GM13977 (cell line): ENCODE measurements at regions not wholly inside any gene's neighbourhood (a gene's known extent, or its start where the extent isn't known, plus 50 kb on each side); places are given as distances from the start of the nearest gene placed in this dataset.
"Not testable (repeated sequence)": the region's sequence is repeated elsewhere in the genome, so short reads cannot be mapped to it uniquely, and the experiment has no call there.

Experiments used
- DNase-seq: peaks from one replicate; pipeline ENCODE4 v3.0.0; 2012; ENCODE audit warnings: low spot score
- CTCF ChIP-seq: IDR thresholded peaks from 2 replicates; pipeline ENCODE4 v1.5.1; 2012; ENCODE audit warnings: mild to moderate bottlenecking, control low read depth; ENCODE audit not compliant: insufficient read depth; ENCODE audit errors: extremely low read depth, missing control alignments
- in situ Hi-C: fragments of 300-500 bp; cut with MboI; formaldehyde crosslinking; loops from one replicate; pipeline ENCODE4 v1.12.0; 2022; ENCODE audit warnings: low sequenced_read_pairs, low pct_unique_long_range_greater_than_20kb, mixed read lengths, inconsistent platforms; ENCODE audit not compliant: unreplicated experiment

GRCh38 chrX:96538104-96538725 lies 146.4 kb upstream of the DIAPH2 start:
- no peak for DNase-seq
- in situ Hi-C loops: no loop called here
- TF ChIP-seq CTCF: no peak

GRCh38 chrX:96540111-96540631 lies 144.5 kb upstream of the DIAPH2 start:
- no peak for DNase-seq
- no peak for TF ChIP-seq CTCF
- in situ Hi-C loops: no loop called here

- DNase-seq, in situ Hi-C loops: not testable (repeated sequence)
- TF ChIP-seq CTCF: peak; percentile 23
Observed at GRCh38 chrX:96546281-96546680, 138.4 kb upstream of the DIAPH2 start.

GRCh38 chrX:96551322-96551872 lies 133.2 kb upstream of the DIAPH2 start:
- DNase-seq: no peak
- in situ Hi-C loops: no loop called here
- no peak for TF ChIP-seq CTCF

GRCh38 chrX:96556886-96557285 lies 127.8 kb upstream of the DIAPH2 start:
- no peak for TF ChIP-seq CTCF
- no peak for DNase-seq
- in situ Hi-C loops: no loop called here

- in situ Hi-C loops, DNase-seq: not testable (repeated sequence)
Observed at GRCh38 chrX:96561129-96561528, 123.5 kb upstream of the DIAPH2 start.

GRCh38 chrX:96563646-96564045 lies 121.0 kb upstream of the DIAPH2 start:
- in situ Hi-C loops: no loop called here
- TF ChIP-seq CTCF: no peak
- DNase-seq: no peak
